Inflammatory macrophage treated with lipopolysaccharide for 1 hour (primary cell): ENCODE measurements at regions not wholly inside any gene's neighbourhood (a gene's known extent, or its start where the extent isn't known, plus 50 kb on each side); places are given as distances from the start of the nearest gene placed in this dataset.

Experiments
- DNase-seq, 2 donors: peaks; one replicate each; pipeline ENCODE4 v3.0.0-alpha.2; 2020 to 2022

DNA sequence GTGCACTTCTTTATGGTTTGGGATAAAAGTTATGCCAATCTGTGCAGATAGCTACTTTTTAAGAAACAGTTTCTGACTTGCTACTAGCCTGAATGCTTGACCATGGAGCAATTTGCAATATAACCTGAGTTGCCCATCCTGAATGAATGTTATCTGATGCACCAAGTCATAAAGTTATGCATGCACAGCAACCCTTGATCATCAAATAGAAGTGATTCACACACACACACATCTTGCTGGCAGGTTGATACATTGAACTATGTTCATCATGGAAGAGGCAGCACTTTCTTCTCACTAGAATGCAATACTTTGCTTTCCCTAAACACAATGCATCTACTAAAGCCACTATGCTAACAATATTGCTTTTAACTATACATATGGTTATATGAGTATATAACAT lies 311.5 kb downstream of the RFC3 start:
- DNase-seq = no peak

DNA sequence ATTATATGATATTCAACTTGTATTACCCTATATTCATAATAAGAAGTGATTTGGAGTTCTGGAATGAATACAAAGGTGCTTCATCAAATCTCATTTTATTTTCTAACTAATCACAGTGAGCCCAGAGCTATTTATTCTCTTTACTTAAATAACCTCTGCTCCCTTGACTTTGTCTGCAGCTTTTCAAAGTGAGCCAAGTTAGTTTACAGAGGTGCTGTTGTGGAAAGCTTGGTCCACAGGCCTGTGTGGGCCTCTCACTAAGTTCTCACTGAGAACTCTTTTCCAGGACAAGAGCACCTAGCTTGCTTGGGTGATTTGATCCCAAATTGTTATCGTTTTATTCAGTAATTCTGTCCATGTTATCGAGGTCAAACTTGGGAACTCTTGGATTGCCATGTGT lies 319.3 kb downstream of the RFC3 start:
- no peak for DNase-seq

DNA sequence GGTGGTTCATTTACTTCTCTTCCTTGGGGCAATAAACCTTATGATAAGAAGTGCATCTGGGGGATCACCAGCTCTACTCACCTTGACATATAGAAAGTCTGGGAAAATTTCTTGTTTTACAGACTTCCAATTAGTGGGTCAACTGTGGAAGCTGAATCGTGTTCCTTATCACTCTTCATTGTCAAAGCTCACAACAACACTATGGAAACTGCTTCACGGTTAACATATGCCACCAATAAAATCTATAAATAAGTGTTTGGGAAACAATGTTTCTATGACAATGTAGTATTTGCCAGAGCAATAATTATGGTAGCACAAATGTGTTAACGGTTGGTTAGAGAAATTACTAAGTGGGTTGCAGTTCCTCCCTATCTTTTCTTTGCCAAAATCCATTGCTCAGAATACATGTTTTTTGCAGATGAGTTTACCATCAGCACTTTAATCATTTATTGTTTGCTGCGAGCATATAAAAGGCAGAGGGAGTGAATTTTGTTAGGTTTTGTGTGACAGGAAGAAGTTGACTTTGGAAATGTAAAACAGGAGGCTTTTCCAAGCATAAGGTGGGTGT lies 321.8 kb downstream of the RFC3 start:
- no peak for DNase-seq

DNA sequence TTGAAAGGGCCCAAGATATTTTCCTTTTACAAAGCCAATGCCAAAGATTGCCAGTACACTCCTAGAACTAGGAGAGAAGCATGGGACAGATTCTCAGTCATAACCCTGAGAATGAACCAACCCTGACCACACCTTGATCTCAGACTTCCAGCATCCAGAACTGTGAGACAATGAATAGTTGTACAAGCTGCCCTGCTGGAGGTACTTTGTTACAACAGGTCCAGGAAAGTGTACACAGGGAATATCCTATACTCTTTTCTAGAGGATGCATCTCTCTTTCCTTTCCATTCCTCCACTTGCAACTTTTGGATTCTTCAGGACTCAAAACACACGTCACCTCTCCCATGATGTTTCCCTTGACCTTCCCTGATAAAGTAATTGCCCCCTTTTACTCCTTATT lies 325.7 kb downstream of the RFC3 start:
- no peak for DNase-seq

DNA sequence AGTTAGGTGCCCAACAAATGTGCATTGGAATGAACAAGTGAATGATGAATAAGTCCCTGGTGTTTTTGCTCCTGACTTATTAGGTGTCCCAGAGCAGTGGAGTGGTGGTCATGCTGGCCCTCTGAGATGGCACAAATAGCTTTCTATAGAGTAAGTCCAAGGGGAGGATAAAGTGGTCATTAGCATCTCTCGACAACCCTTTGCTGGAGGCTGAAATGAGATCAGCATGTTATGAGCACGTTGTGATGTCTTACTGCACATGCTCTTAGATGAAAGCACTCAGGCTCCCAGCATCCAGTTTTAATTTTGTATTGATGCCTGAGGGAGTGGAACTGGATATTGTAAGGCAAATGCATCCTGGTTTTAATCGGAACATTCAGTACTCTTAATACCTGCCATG lies 326.2 kb downstream of the RFC3 start:
- DNase-seq = no peak

DNA sequence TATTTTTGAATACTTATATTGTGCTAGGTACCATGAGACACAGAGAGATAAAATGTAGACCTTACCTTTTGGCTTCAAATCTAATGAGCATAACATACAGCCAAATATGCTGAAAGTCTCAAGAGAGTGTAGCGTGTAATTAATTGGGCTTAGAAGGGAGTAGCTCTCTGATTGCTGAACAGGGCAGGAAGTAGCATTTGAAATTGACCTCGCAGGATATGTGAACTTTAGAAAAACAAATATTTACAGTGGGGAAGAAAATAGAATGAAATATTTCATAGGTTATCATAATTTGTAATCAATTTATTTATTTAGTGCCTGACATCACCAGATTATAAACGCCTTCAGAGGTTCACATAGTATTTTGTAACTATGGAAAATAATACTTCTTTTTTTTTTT lies 327.1 kb downstream of the RFC3 start:
- no peak for DNase-seq

DNA sequence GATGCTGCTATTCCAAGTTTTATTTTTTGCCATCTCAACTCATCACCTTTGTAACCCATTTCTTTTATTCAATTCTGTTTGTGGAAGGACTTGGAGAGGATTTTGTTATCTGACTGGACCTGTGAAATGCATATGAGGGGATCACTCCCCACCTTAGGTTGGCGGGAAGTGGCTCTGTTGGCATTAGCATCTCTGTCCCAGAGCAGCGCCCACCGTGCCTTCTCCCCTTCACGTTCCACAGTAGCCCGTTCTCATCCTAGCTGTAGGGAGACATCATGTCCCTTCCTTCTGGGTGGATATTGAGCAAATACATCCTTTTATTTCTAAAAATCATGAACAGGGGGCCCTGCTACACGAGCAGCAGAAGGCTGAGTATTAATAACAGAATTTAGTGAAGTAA lies 330.4 kb downstream of the RFC3 start:
- no peak for DNase-seq

DNA sequence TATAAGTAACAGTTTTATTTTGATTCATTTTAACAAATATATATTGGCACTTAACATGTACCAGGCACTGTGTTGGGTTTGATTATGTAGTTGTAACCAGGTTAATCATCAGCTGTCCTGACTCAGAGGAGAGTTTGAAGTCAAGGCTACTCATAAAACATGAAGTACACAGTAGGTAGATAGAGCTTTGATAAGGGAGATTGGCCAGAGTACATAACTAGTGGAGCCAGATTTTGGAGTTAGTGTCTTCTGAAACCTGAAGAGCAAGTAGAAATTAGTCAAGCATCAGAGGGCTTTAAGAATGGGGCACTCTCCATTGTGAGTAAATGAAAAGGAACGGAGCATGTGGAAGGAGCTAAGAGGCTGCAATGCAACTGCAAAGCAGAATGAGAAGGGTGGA lies 333.9 kb downstream of the RFC3 start:
- no peak for DNase-seq

DNA sequence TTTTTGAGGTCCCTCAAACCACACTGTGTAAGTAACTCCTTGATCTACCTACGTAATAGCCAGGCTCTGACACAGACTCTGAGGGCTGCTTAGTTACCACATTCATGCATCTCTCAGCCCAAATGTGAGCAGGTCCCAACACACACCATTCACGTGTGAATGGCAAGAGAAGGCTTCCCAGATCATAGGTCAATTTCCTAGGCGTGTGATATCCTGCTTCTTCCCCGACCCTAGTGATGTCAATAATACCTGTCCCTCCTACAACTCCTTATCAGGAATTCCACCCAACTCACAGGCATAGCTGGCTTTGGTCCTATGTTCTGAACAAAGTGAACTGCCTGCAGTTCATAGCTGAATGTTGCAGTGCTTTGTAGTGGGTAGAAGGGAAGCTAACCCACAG lies 334.5 kb downstream of the RFC3 start:
- no peak for DNase-seq

DNA sequence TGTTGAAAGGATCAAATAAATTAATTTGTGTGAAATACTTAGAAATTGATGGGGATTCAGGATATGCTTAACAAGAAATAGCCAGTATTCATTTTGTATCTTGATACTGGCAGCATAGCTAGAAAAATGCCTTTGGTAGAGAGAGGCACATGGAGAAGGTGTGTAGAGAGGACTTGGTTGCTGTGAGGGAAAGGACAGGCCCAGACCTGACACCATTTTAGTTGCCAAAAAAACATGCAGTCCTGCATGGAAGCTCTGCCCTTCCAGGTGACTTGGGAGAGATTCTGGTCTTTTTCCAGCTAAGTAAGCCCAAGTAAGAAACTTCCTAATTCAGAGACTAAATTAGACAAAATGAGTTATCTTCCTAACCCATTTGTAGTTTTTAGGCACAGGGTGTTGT lies 335.0 kb downstream of the RFC3 start:
- no peak for DNase-seq

DNA sequence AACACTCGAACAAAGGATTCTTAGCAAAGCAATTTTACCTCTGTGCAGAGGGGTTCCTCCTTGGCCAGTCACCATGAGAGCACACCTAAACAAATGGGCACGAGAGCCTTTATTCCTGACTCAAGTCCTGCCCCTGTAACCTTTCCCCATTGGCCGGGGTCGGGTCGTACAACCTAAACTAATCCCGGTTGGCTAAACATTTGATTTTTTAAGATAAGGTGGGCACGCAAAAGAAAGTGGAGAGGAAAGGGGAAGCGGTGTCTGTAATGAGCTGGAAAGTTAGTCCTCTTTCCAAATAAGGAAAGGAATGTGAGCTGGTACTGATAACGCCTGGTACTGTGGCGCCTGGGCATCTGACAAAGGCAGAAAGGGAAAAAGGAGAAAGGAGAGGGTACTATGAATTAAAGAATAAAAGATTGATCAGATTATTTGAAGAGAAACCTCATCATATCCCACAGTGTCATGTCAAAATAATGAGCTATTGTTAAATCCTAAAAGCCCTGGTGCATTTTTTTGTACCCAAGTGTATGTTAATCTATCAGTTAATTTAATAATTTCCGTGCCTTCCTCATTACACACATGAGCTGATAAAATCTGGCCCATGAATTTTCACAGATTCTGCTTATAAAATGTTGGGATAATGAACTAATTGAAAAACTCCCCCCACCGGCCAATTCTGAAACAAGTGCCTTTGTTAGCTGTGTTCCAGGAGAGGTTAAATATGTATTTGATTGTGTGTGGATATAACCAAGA lies 335.7 kb downstream of the RFC3 start:
- no peak for DNase-seq

DNA sequence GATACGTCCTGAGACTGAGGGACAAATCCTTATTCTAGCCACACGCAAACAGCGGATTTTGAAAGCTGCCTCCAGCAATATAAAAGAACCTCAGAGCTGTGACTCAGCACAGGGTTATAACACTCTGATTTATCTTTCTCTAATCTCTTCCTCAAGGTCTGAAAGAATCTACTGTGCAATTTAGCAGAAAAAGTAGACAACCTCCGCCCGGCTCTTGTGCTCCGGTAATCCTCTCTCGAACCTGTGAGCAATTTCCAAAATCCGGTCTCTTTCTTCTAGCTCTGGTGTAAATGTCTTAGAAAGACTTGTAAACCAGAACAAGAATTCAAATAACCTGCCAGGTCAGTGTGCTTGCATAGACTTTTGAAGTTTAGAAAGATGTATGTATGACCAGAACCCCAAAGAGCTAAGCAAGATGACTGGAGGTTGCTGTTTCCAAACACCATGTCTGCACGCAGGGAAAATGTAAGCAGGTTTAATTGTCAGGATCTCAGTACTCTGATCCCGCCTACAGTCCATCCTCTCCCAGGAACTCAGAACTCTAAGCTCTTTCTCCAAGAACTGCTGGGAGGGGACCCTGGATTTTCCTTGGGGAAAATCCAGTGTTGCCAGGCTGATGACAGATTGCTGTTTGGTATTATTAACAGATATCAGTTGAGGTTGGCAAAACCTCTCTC lies 338.1 kb downstream of the RFC3 start:
- DNase-seq = no peak

DNA sequence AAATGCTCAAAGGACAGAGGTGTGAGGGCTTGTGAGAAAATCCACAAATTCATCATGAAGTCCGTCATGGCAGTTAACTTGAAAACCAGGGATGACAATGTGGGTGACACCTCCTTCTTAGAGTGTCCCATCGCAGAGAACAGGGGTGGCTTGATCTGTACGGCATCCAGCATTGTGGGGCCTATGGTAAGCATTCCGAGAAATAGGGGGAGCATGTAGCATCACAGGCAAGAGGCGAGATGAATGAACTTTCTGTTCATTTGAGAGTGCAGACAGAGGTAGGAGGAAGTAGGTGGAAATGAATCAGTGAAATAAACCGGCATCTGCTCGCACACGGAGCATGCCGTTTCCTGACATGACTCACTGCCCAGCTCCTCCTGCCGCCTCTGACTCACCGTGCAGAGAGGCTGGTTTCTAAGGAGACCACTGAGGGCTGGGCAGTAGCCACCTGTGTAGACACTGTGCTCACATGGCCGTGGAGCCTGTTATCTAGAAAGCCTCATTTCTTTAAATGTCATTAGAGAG lies 339.0 kb downstream of the RFC3 start:
- DNase-seq = peak in 1 of 2 donors; percentile 0

DNA sequence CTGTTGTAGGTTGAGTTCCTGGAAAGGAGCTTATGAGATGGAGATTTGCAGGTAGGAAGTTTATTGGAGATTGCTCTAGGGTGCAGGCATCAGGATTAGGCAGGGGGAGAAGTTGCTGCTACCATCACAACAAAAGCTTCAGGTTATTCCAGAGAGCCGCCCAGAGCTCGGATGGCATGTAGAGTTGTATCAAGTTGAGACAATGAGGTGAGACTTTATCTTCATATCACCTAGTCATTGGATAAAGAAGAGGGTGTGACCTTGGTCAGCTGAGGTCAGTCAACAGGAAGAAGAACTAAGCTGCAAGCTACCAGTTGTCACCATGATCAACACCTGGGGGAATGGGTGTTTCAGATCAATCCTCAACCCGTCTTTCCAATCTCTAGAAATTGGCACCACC lies 342.0 kb downstream of the RFC3 start:
- no peak for DNase-seq

DNA sequence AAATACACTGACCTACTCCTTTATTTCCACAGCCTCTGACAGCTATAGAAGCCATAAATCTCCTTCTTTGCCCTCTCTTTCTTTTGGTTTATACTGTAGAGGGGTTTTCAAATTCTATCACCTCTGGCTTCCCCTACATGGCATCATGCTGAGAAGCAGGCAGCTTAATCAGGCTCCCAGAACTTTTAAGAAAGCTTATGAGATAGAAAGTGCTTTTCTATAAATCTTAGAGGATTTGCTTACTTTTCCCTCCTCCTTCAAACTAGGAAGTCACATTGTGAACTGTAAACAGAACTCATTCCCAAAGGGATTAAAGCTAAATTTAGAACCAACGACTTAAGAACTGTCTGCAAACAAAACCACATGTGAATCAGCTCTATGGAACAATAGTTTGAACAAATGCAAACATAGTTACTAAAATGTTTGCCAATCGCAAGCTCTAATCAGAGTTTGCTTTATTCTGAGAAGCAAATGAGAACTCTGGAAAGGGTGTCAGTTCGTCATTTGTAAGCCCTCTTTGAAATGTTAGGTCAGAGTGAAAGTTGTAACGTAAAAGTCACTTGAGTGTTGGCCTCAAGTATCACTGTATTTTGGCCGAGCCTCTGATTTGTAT lies 344.1 kb downstream of the RFC3 start:
- DNase-seq = no peak

DNA sequence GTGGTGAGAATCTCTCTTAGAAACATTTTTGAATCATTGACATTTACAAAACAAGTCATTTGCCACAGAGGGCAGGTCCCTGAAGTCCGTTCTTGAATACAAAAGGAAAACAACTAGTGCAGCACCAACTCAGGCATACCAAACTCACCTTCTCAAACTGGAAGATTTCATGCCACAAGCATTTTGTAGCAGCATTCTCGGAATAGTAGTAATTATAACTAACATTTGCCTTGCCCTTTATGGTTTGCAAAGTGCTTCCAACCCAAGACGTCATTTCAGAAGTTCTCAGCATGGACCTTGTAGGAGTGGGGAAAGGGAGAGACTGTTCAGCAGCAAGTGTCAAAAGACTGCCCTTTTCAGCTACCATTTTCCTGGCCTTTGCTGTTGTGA lies 344.6 kb downstream of the RFC3 start:
- no peak for DNase-seq

DNA sequence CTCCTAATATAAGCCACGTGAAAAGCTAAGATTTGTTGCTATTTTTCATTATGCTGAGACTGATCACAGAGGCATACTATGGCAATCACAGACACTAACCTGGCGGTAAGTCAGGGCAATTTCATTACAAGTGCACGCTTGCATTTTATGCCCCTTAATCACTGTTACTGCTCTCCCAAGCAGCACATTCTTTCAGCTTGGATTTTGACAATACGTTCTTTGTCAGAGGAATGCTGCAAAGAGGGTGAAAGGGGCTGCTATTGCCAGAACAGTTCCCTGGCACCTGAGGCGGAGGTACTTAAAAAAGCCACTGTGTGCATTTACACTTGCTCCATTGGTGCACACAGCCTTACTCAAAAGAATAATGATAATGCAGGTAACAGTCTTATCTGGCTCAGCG lies 346.6 kb downstream of the RFC3 start:
- no peak for DNase-seq

DNA sequence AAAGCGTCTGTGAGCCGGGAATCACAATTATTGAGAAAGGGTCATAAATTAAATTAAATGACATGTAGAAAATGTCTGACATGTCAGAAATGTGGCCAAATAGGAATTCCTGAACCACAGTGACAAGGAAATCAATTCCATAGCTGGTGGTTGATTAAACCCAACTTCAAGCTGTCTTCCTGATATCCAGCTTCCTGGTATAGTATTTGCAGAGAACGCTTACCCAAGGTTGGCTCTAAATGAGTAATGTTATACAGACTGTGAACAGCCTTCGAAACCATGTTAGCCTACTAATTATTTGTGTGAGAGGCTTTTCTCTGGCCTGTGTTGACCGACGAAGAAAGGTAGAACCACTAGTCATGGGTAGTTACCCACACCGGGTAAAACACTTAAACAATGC lies 347.2 kb downstream of the RFC3 start:
- DNase-seq = no peak

DNA sequence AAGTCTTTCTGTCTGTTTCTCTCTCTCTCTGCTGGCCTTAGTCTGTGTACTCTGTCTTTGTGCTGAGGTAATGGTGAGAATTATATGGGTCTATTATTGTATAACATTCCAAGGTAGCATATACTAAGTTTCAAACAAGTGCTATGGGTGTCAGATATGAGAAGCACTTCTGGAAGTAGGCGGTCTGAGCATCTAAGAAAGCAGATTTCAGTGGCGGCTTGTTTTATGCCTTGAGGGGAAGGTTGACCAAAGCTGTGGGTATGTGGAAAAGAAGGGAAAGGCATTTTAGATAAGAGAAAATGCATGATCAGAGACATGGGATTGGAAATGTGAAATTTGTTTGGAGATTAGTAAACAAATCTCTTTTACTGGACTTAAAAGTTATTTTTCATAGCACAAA lies 348.5 kb downstream of the RFC3 start:
- no peak for DNase-seq

DNA sequence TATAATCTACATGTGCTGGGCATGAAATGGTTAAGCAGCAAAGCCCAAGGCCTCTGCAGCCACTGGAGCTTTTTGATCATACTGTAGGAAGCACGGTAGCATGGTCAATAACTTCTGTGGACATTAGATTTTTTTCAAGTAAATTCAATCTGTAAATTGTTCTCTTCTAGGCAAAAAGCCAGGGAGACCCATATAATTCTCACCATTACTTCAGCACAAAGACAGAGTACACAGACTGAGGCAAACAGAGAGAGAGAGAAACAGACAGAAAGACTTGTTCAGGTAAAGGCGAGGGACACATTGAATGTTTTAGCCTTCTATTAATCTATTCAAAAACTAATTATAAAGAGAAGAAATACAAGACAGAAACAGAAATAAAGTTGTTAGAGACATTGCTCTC lies 349.4 kb downstream of the RFC3 start:
- DNase-seq = no peak

DNA sequence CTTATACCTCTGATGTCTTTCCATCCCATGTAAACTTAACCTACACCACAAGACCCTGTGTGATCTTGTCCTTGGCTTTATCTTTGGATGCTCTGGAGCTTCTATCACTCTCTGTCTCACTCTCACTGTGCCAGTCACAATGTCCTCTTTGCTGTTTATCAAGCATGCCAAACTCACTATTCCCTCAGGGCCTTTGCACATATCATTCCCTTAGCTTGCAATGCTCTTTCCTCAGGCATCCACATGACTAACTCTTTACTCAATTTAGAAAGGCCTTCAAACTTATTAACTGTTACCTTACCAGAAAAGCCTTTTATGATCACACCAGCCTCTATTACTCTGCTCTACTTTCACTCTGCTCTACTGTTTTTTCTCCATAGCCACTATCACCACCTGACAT lies 354.1 kb downstream of the RFC3 start:
- DNase-seq = no peak

DNA sequence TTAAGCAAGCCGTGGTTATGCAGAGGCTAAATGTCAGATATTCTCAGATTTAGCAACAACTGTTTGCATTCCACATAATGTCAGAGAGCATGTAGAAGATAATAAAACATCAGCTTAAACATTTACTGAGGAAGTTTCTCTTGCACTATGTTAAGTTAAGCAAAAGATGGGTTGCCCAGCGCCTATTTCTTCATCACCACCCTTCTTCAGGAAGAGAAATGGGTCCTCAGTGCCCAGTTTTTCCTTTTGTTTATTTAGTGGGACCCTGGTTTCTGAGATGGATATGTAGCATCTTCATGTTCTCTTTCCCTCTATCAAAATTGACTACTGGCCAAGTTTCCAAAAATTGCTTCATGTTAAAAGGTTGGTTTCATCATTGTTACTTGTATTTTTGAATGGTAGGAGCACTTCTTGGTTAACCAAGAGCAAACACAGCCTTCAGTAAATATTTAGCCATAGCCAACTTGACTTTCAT lies 356.8 kb downstream of the RFC3 start:
- DNase-seq = no peak

DNA sequence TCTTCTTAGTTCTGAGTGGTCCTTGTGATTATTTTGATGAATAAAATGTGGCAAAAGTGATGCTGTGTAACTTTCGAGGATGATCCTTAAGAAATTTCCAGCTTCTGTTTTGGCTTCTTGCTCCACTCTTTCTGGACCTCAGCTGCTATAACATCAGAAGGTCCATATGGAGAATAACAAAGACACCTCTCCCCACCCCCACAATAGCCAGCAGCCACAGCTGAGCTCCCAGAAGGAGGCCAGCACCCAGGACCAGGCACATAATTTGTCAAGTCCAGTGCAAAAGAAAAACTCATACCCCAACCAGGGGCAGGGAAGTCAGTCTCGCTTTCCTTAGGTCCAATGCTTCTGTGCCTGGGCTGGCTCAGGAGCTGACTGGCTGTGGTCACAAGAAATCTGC lies 357.6 kb downstream of the RFC3 start:
- DNase-seq = no peak

DNA sequence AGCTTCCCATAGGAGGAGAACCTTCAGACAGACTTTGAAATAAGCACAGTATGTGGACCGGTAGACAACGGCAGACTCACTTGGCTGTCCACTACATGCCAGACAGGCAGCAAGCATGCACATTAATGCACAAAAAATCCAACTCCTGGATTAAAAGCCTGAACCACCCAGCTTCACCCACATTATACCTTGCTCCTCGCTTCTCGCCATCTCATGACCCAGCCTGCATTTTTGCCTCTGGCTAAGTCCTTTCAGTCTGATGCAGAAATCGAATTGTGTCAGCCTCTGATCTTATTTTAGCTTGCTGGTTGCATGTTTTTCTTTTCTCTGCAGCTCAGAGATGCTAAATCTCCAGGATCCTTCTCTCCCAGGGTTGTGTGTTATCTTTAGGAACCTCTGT lies 358.7 kb downstream of the RFC3 start:
- DNase-seq = no peak
